Retinal pigment epithelial cell (primary cell): ENCODE measurements at regions not wholly inside any gene's neighbourhood (a gene's known extent, or its start where the extent isn't known, plus 50 kb on each side); places are given as distances from the start of the nearest gene placed in this dataset.

Source experiments
- DNase-seq: peaks from one replicate; pipeline ENCODE4 v3.0.0-alpha.2; 2010; ENCODE audit warnings: low read depth
- H3K4me3 ChIP-seq: 2 replicates; pipeline ENCODE4 v1.5.1; 2011; ENCODE audit warnings: mild to moderate bottlenecking, low read length, control low read depth, moderate library complexity
- CTCF ChIP-seq: conservative IDR thresholded peaks from 2 replicates; pipeline ENCODE4 v1.5.1; 2011; ENCODE audit warnings: low read depth, low read length, control low read depth, inconsistent platforms

- peak; percentile 91 for DNase-seq
These were observed 378.8 kb downstream of the ETS1 start for GRCh38 chr11:128208329-128209137.

GRCh38 chr11:128207861-128208321 is 379.5 kb downstream of the ETS1 start:
- TF ChIP-seq CTCF, result no peak
- peak; percentile 62 for DNase-seq
- H3K4me3 ChIP-seq, result no peak overlapping the region

More at GRCh38 chr11:128208329-128209137, 378.8 kb downstream of the ETS1 start:
- H3K4me3 ChIP-seq, result no peak overlapping the region
- no peak for TF ChIP-seq CTCF

- no peak overlapping the region for H3K4me3 ChIP-seq
- DNase-seq, result no peak
- no peak for TF ChIP-seq CTCF
These were observed 380.9 kb downstream of the ETS1 start for GRCh38 chr11:128206461-128206860.

- no peak for DNase-seq
- TF ChIP-seq CTCF, result no peak
- no peak overlapping the region for H3K4me3 ChIP-seq
These were observed 381.6 kb downstream of the ETS1 start for GRCh38 chr11:128205796-128206195.

- no peak overlapping the region for H3K4me3 ChIP-seq
- peak; percentile 34 for DNase-seq
- TF ChIP-seq CTCF, result peak; percentile 5
These were observed 382.5 kb downstream of the ETS1 start for GRCh38 chr11:128204898-128205297.

GRCh38 chr11:128201801-128202200 is 385.6 kb downstream of the ETS1 start:
- no peak for TF ChIP-seq CTCF
- no peak overlapping the region for H3K4me3 ChIP-seq
- DNase-seq, result peak; percentile 34

- TF ChIP-seq CTCF, result no peak
- DNase-seq, result no peak
- no peak overlapping the region for H3K4me3 ChIP-seq
These were observed 386.3 kb downstream of the ETS1 start for GRCh38 chr11:128201009-128201408.
